ENCODE measurements at regions not wholly inside any gene's neighbourhood (a gene's known extent, or its start where the extent isn't known, plus 50 kb on each side); places are given as distances from the start of the nearest gene placed in this dataset.

DNA sequence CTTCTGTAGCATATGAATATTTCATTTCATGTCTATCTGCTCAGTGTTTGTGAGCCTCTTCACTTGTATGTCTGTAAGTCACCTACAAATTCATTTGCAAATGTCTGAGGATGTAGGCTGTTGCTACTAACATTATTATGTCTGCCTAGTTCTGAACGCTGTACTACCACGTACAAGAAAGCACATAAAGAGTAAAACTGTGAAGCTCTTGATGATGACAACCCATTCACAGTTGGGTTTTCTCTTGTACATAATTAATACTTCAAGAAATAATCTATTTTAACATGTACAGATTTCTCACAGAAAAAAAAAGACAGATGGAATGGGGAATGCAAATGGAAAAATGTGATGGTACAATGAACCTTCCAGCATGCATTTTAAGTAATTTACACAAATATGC is 64.3 kb upstream of the CPNE8 start:
- no peak for DNase-seq (ENCODE audit: low read depth)

DNA sequence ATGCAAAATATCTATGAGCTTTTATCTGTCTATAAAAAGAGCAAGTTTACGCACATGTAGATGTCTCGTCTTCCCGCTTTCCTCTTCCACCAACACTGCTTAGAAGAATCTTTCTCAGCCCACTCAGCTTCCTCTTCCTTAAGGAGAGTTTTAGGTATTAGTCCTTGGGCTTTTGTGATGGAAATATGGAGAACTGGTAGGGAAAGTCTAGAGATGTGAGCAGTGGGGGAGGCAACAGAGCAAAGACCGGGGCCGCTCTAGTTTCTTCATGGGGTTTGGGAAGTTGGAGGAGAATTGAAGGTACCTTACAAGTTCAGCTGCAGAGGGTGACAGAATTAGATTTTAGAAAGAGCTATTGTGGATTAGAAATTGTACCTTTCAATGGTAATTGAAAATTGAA is 56.3 kb upstream of the CPNE8 start:
- DNase-seq (ENCODE audit: low read depth) = no peak

DNA sequence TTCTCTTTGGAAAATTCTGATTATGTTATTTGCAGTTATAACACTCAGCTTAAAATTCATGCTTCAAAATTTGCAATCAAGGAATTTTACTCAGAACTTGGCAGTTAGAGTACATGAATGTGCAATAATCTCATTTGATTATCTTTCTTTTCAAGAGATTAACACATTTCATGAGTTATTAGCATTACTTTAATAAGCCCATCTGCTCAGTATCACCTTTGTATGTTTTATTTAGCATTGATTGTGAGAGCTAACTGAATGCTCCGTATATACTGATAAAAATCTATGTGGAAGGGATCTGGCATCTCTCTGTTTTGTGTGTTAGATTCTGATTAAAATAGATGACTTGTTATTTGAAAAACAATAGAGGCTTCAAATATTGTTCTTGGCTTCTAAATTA is 55.6 kb upstream of the CPNE8 start:
- DNase-seq (ENCODE audit: low read depth) = no peak

DNA sequence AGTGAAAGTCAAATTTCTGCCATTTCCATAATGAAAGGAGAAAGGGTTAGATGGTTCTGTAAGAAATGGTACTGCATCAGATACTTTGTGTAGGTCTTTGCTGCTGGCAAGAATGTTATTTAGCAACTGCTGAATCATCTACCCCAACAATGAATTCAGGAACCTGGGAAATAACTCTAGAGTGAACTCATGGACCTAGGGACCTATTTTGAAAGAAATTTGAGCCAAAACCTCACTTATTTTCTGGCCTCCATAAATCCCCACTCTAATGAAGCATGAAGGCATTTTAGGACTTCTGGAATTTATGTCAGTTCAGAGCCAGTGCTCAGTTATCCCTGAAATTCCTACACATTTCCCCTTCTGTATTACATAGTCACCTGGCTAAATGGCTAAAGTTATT is 50.9 kb upstream of the CPNE8 start:
- DNase-seq (ENCODE audit: low read depth) = no peak

Data from GM04504 (cell line).